ENCODE measurements at regions not wholly inside any gene's neighbourhood (a gene's known extent, or its start where the extent isn't known, plus 50 kb on each side); places are given as distances from the start of the nearest gene placed in this dataset.
A peak's percentile ranks its signal among the peaks of the same experiment; 100 is the strongest.

- no peak overlapping the region for H3K4me2 ChIP-seq
- Mint-ChIP-seq H3K36me3 (no peaks in the 10 kb centered on the region), H3K4me1 (no peaks in the 10 kb centered on the region), H3K4me3 (no peak overlapping the region), H3K27ac (no peak overlapping the region), H3K9me3 (no peaks in the 10 kb centered on the region), H3K27me3 (ENCODE audit: insufficient read depth, low read depth) (peaks cover 2% of the 10 kb centered on the region)
- H3K36me3 ChIP-seq, result no peaks in the 10 kb centered on the region
- TF ChIP-seq EZH2 (IDR thresholded peaks at IDR 0.05), result no peak
- no peak for TF ChIP-seq EZH2phosphoT487 (IDR thresholded peaks at IDR 0.05)
- TF ChIP-seq CTCF (IDR thresholded peaks at IDR 0.05), result no peak
- no peak overlapping the region for H3K4me3 ChIP-seq
- no peaks in the 10 kb centered on the region for H3K4me1 ChIP-seq
- no peaks in the 10 kb centered on the region for H3F3A ChIP-seq (ENCODE audit: low read depth)
- H3K9me3 ChIP-seq (ENCODE audit: low read depth), result no peaks in the 10 kb centered on the region
- no peaks in the 10 kb centered on the region for H4K20me1 ChIP-seq (ENCODE audit: low read depth)
- DNase-seq (ENCODE audit: low spot score), result no peak
- no peaks in the 10 kb centered on the region for H3K27me3 ChIP-seq
- H3K79me2 ChIP-seq (ENCODE audit: low read depth), result no peaks in the 10 kb centered on the region
- no peak overlapping the region for H2AFZ ChIP-seq (replicated peaks)
- no peak overlapping the region for H3K9ac ChIP-seq
- no peak overlapping the region for H3K27ac ChIP-seq
Measured at GRCh38 chr18:45430041-45430440, 185.2 kb upstream of the SLC14A2 start.

- H3K36me3 ChIP-seq, result no peaks in the 10 kb centered on the region
- H3K9me3 ChIP-seq (ENCODE audit: low read depth), result no peaks in the 10 kb centered on the region
- H3K27ac ChIP-seq, result no peak overlapping the region
- H3K9me3 Mint-ChIP-seq, result no peaks in the 10 kb centered on the region
- no peak overlapping the region for H3K4me2 ChIP-seq
- TF ChIP-seq EZH2 (IDR thresholded peaks at IDR 0.05) (no peak), EZH2phosphoT487 (IDR thresholded peaks at IDR 0.05) (no peak), CTCF (IDR thresholded peaks at IDR 0.05) (no peak)
- DNase-seq (ENCODE audit: low spot score), result no peak
- H2AFZ ChIP-seq (replicated peaks), result no peak overlapping the region
- no peaks in the 10 kb centered on the region for H3K36me3 Mint-ChIP-seq
- no peak overlapping the region for H3K9ac ChIP-seq
- no peaks in the 10 kb centered on the region for H3K4me1 Mint-ChIP-seq
- H3K79me2 ChIP-seq (ENCODE audit: low read depth), result no peaks in the 10 kb centered on the region
- no peaks in the 10 kb centered on the region for H3K27me3 ChIP-seq
- H3K4me1 ChIP-seq, result no peaks in the 10 kb centered on the region
- no peak overlapping the region for H3K27ac Mint-ChIP-seq
- no peak overlapping the region for H3K4me3 Mint-ChIP-seq
- H3K4me3 ChIP-seq, result no peak overlapping the region
- H3K27me3 Mint-ChIP-seq (ENCODE audit: insufficient read depth, low read depth), result peaks cover 3% of the 10 kb centered on the region
- no peaks in the 10 kb centered on the region for H3F3A ChIP-seq (ENCODE audit: low read depth)
- no peaks in the 10 kb centered on the region for H4K20me1 ChIP-seq (ENCODE audit: low read depth)
Measured at GRCh38 chr18:45435810-45436209, 179.5 kb upstream of the SLC14A2 start.

GRCh38 chr18:45437366-45437765 is 177.9 kb upstream of the SLC14A2 start:
- Histone ChIP-seq H3K36me3 (no peaks in the 10 kb centered on the region), H3K4me1 (no peaks in the 10 kb centered on the region), H3K9ac (no peak overlapping the region), H3K79me2 (ENCODE audit: low read depth) (no peaks in the 10 kb centered on the region), H3K9me3 (ENCODE audit: low read depth) (no peaks in the 10 kb centered on the region), H2AFZ (replicated peaks) (peak overlapping the region; percentile 42), H3F3A (ENCODE audit: low read depth) (no peaks in the 10 kb centered on the region), H3K27me3 (no peaks in the 10 kb centered on the region), H3K4me2 (no peak overlapping the region), H3K4me3 (no peak overlapping the region), H3K27ac (no peak overlapping the region), H4K20me1 (ENCODE audit: low read depth) (no peaks in the 10 kb centered on the region)
- Mint-ChIP-seq H3K36me3 (no peaks in the 10 kb centered on the region), H3K27ac (no peak overlapping the region), H3K27me3 (ENCODE audit: insufficient read depth, low read depth) (peaks cover 3% of the 10 kb centered on the region), H3K4me1 (no peaks in the 10 kb centered on the region), H3K9me3 (no peaks in the 10 kb centered on the region), H3K4me3 (no peak overlapping the region)
- TF ChIP-seq EZH2 (IDR thresholded peaks at IDR 0.05) (no peak), CTCF (IDR thresholded peaks at IDR 0.05) (no peak), EZH2phosphoT487 (IDR thresholded peaks at IDR 0.05) (no peak)
- DNase-seq (ENCODE audit: low spot score), result no peak
